IPS-18a (cell line): ENCODE measurements at regions not wholly inside any gene's neighbourhood (a gene's known extent, or its start where the extent isn't known, plus 50 kb on each side); places are given as distances from the start of the nearest gene placed in this dataset.

Source experiments
- H3K27ac ChIP-seq: one replicate; pipeline ENCODE4 v1.5.1; 2013; ENCODE audit warnings: low read length
- H3K27me3 ChIP-seq: one replicate; pipeline ENCODE4 v1.6.1; 2013; ENCODE audit warnings: mild to moderate bottlenecking, low read length; ENCODE audit not compliant: control insufficient read depth, insufficient read depth
- H3K36me3 ChIP-seq: one replicate; pipeline ENCODE4 v1.6.1; 2013; ENCODE audit warnings: low read depth, low read length; ENCODE audit not compliant: control insufficient read depth
- H3K4me1 ChIP-seq: one replicate; pipeline ENCODE4 v1.6.1; 2013; ENCODE audit warnings: low read depth, low read length; ENCODE audit not compliant: control insufficient read depth
- H3K4me3 ChIP-seq: one replicate; pipeline ENCODE4 v1.5.1; 2013; ENCODE audit warnings: low read length
- H3K9ac ChIP-seq: one replicate; pipeline ENCODE4 v1.6.1; 2013; ENCODE audit warnings: mild to moderate bottlenecking, low read length, moderate library complexity
- H3K9me3 ChIP-seq: one replicate; pipeline ENCODE4 v1.6.1; 2013; ENCODE audit warnings: low read depth, low read length; ENCODE audit not compliant: control insufficient read depth

DNA sequence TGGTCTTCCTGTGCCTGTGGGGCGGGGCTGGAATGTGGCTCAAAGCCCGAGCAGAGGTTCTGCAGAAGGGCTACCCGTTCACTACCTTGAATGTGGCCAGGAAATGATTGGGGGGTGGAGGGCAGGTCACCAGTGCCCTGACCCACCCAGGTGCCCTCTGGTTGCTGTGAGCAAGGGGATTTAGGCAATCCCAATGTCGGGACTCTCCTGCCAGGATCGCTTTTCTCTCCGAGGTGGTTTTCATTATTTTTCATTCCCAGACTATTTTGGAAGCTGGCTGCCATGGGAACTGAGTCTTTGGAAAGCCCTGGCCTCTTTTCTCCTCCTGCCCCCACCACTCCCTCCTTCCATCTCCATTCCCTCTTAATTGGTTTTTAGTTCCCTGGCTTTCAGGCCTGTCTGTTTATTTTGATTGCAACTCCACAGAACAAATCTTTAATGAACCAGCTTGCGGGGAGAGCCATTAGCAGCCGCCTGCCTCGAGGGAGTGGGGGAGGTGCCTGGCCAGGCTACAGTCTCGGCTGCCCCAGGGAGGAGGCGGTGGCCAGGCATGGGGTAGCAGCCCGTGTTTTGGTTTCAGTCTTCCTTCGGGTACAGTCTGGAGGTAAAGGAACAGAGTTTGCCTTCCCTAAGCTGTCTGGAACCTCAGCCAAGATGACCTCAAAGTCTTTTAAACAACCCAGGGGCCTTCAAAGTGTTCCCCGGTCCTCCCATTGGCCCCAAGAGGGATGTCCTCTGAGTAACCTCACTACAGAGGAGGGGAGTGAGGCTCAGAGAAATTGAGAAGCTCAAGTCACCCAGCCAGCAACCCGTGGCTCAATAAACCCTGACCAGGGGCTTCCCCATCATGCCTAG lies 114.4 kb upstream of the HAAO start:
- H3K9ac ChIP-seq = no peak overlapping the region
- H3K27me3 ChIP-seq = peaks cover 3% of the 10 kb centered on the region
- H3K9me3 ChIP-seq = no peaks in the 10 kb centered on the region
- no peaks in the 10 kb centered on the region for H3K36me3 ChIP-seq
- H3K27ac ChIP-seq = no peak overlapping the region
- H3K4me1 ChIP-seq = peaks cover 16% of the 10 kb centered on the region
- H3K4me3 ChIP-seq = no peak overlapping the region

DNA sequence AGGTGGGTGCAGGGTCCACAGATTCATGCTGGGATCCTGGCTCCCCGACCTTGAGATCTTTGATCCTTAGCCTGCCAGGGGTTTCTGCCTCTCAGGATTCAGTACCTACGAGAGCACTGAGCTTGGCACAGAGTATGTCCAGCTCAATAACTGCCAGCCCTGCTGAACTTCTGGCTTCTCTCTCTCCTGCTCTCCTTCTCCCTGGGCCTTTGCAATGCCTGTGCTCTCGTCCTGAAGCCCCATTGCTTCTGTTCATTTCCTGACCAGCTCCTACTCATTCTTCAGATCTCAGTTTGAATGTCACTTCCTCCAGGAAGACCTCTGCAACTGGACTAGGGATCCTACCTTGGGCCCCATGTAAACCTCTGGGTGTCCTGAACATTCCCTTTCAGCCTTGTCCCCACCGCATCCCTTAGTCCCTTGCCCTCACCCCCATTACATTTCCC lies 113.8 kb upstream of the HAAO start:
- Histone ChIP-seq H3K9me3 (no peaks in the 10 kb centered on the region), H3K4me3 (no peak overlapping the region), H3K9ac (no peak overlapping the region), H3K27me3 (peaks cover 3% of the 10 kb centered on the region), H3K4me1 (peaks cover 16% of the 10 kb centered on the region), H3K27ac (no peak overlapping the region), H3K36me3 (no peaks in the 10 kb centered on the region)

DNA sequence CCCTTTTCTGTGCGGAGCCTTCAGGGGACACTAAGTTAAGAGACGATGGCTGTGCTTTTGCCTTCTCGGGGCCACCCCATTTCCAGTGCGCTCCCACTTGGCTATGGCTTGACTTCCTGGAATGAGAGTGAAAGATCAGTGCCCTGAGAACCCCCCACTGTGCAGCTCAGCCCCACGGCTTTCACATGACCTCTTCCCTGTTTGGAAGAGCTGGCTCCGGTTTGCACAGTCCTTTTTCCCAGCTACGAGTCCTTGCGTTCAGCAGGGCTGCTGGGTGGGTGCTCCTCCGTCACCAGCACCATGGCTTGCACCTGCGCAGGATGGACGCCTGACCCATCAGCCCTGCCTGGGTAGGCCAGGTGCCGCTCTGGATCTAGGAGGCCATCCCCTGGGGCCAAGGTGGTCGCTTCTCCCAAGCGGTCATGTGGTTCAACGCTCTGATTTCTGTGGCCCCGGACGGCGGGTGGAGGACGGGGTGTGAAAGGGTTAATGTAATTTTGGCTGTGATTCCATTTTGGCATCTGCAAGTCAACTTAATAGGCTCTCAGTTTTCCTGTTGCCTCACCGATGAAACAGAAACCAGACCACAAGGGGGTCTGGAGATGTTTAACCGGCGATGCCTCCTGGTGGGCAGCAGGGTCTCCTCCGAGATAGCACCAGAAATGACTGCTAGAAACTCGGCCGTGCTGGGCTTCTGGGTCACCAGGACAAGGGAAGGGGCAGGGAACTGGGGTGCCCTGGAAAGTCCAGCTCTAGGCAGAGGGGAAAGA lies 113.1 kb upstream of the HAAO start:
- Histone ChIP-seq H3K9ac (no peak overlapping the region), H3K4me3 (no peak overlapping the region), H3K9me3 (no peaks in the 10 kb centered on the region), H3K36me3 (no peaks in the 10 kb centered on the region), H3K27me3 (peaks cover 3% of the 10 kb centered on the region), H3K4me1 (peaks cover 16% of the 10 kb centered on the region), H3K27ac (no peak overlapping the region)

GRCh38 chr2:42904576-42904876 lies 112.1 kb upstream of the HAAO start:
- Histone ChIP-seq H3K27ac (no peak overlapping the region), H3K27me3 (peaks cover 3% of the 10 kb centered on the region), H3K9ac (no peak overlapping the region), H3K4me3 (no peak overlapping the region), H3K9me3 (no peaks in the 10 kb centered on the region), H3K4me1 (peaks cover 16% of the 10 kb centered on the region), H3K36me3 (no peaks in the 10 kb centered on the region)

DNA sequence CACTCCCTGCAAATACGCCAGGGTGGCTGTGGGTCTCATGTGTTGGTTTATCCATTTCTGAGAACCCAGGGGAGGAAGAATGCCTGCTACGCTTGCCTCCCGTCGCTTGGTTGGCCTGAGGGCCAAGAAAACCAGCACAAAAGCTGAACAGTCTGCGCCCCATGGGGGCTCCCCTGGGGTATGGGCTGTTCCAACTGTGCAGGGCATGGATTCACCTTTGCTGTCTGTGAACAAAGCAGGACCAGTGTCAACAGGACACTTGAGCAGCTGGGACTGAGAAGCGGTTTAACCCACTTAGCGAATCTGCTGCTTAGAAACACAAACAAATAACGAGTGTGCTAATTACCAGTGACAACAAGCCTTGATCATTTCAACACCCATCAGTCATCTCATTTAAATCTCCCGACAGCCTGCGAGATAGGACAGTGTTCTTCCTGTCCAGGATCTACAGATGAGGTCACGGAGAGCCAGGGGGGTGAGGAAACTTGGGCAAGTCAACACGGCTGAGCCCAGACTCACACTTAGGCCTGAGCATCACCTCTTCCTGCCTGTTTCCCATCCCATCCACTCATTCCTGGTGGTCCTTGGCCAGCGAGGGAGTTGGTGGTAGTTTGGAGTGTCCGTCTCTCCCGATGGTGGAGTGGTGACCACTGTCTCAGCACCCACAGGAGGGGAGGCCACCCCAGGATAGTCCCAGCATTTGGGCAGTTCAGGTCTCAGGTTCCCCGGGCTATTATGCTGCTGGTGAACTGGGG lies 111.6 kb upstream of the HAAO start:
- no peaks in the 10 kb centered on the region for H3K36me3 ChIP-seq
- peaks cover 3% of the 10 kb centered on the region for H3K27me3 ChIP-seq
- no peak overlapping the region for H3K9ac ChIP-seq
- H3K4me3 ChIP-seq = no peak overlapping the region
- no peak overlapping the region for H3K27ac ChIP-seq
- H3K9me3 ChIP-seq = no peaks in the 10 kb centered on the region
- H3K4me1 ChIP-seq = peaks cover 16% of the 10 kb centered on the region

- Histone ChIP-seq H3K9me3 (no peaks in the 10 kb centered on the region), H3K9ac (no peak overlapping the region), H3K4me3 (no peak overlapping the region), H3K4me1 (peaks cover 16% of the 10 kb centered on the region), H3K36me3 (no peaks in the 10 kb centered on the region), H3K27me3 (peaks cover 3% of the 10 kb centered on the region), H3K27ac (no peak overlapping the region)
Measured at GRCh38 chr2:42902939-42903709, 110.7 kb upstream of the HAAO start.

DNA sequence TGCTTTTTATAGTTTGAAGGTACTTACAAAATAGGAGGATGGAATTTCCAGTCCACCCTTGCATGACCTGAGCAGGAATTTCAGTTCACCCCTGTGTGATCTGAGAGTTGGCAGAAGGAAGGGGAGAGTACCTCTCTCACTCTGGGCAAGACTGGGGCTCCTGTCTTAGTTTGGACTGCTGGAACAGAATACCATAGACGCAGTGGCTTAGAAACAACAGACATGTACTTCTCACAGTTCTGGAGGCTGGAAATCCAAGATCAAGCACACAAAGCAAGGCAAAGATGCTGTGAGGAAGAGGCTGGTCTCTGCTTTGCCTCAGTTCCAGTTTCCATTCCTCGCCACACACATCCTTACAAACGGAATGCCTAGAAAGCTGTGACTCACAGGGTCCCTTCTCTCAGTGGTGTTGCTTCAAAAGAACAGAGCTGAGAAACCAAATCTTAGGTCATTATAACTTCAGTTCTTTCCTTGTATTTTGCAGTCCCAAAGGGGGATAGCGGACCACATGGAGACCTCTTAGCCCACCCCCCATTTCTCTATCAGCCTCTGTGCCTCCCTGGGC lies 108.8 kb upstream of the HAAO start:
- Histone ChIP-seq H3K36me3 (no peaks in the 10 kb centered on the region), H3K4me3 (no peak overlapping the region), H3K4me1 (peaks cover 4% of the 10 kb centered on the region), H3K27me3 (no peaks in the 10 kb centered on the region), H3K27ac (no peak overlapping the region), H3K9me3 (no peaks in the 10 kb centered on the region), H3K9ac (no peak overlapping the region)

- no peaks in the 10 kb centered on the region for H3K36me3 ChIP-seq
- no peak overlapping the region for H3K9ac ChIP-seq
- H3K9me3 ChIP-seq = no peaks in the 10 kb centered on the region
- no peak overlapping the region for H3K4me3 ChIP-seq
- no peaks in the 10 kb centered on the region for H3K4me1 ChIP-seq
- no peak overlapping the region for H3K27ac ChIP-seq
- H3K27me3 ChIP-seq = no peaks in the 10 kb centered on the region
Measured at GRCh38 chr2:42900289-42900891, 108.0 kb upstream of the HAAO start.

DNA sequence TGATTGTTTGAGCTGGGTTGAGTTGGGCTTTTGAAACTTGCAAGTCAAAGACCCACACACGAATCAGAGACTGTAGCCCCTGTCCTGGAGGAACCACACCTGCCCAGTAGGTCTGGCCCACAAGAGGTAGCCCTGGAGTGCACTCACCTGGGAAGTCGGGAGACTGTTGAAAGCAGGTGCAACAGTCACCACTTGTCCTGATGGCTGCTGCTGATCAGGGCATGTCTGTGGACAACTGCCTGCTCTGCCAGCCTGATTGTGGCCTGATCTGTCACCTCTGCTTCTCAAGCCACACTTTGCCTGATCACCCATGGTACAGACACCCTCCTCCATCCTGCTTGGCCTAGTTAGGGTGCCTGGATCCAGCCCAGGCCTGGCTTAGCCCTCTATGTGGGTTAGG lies 105.0 kb upstream of the HAAO start:
- no peak overlapping the region for H3K9ac ChIP-seq
- H3K27ac ChIP-seq = no peak overlapping the region
- no peaks in the 10 kb centered on the region for H3K4me1 ChIP-seq
- H3K4me3 ChIP-seq = no peak overlapping the region
- H3K36me3 ChIP-seq = no peaks in the 10 kb centered on the region
- H3K27me3 ChIP-seq = no peaks in the 10 kb centered on the region
- no peaks in the 10 kb centered on the region for H3K9me3 ChIP-seq

DNA sequence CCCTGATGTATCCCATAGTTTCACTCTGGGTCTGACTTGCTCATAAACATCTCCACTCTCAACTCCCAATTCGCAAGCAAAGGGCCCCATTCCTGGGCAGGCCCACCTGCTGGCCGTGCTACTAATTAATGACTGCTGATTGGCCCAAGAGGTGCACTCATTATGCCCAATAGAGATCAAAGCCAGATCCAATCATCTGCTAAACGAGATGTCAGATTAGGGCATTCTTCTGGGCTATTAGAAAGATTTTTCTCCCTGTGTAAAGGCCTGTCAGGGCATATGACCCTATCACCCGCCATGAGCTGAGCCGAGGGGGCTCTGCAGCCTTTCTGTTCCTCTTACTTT lies 103.4 kb upstream of the HAAO start:
- no peaks in the 10 kb centered on the region for H3K27me3 ChIP-seq
- no peak overlapping the region for H3K27ac ChIP-seq
- H3K4me1 ChIP-seq = no peaks in the 10 kb centered on the region
- H3K4me3 ChIP-seq = no peak overlapping the region
- H3K9me3 ChIP-seq = no peaks in the 10 kb centered on the region
- no peaks in the 10 kb centered on the region for H3K36me3 ChIP-seq
- no peak overlapping the region for H3K9ac ChIP-seq
